ENCODE measurements at regions not wholly inside any gene's neighbourhood (a gene's known extent, or its start where the extent isn't known, plus 50 kb on each side); places are given as distances from the start of the nearest gene placed in this dataset.
"Not testable (repeated sequence)": the region's sequence is repeated elsewhere in the genome, so short reads cannot be mapped to it uniquely, and the experiment has no call there.

DNA sequence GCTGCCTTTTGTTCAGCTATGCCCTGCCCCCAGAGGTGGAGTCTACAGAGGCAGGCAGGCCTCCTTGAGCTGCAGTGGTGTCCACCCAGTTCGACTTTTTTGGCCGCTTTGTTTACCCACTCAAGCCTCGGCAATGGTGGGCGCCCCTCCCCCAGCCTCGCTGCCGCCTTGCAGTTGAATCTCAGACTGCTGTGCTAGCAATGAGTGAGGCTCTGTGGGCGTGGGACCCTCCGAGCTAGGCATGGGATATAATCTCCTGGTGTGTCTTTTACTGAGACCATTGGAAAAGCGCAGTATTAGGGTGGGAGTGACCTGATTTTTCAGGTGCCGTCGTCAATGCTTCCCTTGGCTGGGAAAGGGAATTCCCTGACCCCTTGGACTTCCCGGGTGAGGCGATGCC lies 279.3 kb downstream of the PTH2R start:
- DNase-seq (ENCODE audit: low read depth in 4 of 4, low spot score in 1 of 4): not testable (repeated sequence)

DNA sequence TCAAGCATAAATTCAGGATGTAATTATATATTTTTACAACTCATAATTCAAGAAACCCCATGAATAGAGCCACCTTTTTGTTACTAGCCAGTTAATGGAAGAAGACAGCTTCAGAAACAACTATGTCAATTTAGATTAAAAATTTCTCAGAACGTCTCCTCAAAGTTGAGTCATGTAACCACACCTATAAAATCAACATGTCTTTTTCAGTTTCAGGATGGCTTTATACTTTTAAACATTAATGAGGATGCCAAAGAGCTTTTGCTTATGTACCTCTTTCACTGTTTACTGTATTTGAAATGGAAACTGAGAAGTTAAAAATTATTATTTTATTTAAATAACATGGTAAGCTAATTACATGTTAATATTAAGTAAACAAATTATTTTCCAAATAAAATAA lies 280.1 kb downstream of the PTH2R start:
- DNase-seq (ENCODE audit: low read depth in 4 of 4, low spot score in 1 of 4): no peak

DNA sequence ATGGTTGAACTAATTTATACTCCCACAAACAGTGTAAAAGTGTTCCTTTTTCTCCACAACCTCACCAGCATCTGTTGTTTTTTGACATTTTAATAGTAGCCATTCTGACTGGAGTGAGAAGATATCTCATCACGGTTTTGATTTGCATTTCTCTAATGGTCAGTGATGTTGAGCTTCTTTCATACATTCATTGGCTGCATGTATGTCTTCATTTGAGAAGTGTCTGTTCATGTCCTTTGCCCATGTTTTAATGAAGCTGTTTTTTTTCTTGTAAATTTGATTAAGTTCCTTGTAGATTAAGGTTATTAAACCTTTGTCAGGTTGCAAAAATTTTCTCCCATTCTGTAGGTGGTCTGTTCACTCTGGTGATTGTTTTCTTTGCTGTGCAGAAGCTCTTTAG lies 281.1 kb downstream of the PTH2R start:
- not testable (repeated sequence) for DNase-seq (ENCODE audit: low read depth in 4 of 4, low spot score in 1 of 4)

DNA sequence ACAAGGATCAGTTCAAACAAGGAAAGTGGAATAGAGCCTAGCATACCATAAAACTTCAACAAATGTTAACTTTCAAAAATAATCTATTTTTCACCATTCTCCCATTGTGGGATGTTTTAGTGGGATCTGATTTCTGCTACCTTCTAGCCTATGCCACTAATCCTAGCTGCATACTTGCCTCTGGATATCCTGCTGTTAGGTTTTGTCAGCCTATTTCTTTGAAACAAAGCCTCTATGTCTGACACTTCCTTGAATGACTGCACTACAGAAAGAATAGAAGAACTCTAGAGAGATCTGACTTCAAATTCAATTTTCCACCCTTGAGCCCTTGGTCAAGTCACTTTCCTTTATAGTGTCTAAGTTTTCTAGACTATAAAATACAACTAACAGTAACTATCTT lies 291.5 kb downstream of the PTH2R start:
- no peak for DNase-seq (ENCODE audit: low read depth in 4 of 4, low spot score in 1 of 4)

DNA sequence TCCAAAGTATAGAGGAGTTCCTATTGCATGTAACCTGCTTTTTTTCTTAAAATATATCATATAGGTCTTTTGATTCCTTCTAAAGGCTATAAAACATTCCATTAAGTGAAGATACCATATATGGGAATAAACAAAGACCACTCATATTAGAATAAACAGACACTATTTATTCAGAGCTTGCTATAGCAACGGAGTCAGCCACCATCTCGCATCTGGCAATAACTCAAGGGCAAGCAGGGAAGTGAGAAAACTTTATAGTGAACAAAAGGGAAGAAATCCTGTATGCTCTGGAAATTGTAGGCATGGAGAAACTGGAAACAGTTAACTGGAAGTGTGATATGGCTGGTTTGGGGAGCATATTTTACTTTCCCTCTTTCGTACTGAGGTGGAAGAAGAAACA lies 301.9 kb downstream of the PTH2R start:
- DNase-seq (ENCODE audit: low read depth in 4 of 4, low spot score in 1 of 4): no peak

DNA sequence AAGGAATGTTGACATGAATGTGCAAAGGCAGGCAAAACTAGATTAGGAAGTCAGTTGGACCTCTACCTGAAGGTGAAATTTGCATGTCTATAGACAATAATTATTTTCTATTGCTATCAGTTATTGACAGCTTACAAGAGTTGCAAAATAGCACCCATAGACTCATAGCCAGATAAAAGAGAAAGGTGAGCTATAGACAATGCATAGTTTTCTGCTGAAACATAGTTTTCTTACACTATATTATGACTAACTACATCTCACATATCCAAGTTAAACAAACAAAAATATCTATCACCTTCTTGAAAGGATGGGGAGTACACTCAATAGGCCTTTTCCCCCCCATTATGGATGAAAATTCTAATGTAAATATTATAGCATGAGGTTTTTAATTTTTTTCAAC lies 305.0 kb downstream of the PTH2R start:
- DNase-seq (ENCODE audit: low read depth in 4 of 4, low spot score in 1 of 4): no peak

DNA sequence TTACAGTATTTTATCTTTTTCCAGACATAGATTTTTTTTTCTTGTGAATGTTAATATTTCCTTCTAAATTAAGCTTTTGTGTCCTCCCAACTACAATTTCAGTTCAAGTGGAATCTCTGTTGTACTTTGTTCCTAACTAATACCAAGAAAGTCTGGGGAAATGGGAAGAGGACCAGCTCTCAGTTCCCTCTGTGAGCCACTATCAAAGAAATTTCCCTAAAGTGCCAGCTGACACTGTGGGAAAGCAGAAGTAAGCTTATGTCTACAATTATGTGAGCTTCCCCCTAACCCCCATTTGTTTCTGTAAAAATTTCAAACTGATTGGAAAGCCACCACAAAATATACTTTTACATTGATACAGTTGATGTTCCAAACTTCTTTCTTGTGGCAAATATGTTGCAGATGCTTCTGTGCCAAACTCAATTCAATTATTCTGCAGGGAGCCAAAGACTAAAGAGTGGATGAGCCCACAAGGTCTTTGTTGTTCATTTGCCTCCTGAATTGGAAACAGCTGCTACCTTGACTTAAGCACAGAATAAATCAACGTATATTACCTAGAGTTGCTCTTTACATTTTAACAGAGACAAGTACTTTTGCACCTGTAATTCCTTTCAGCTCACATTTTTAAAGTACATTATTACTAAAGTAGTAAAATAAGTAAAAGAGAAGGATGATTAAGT lies 306.6 kb downstream of the PTH2R start:
- no peak for DNase-seq (ENCODE audit: low read depth in 4 of 4, low spot score in 1 of 4)

DNA sequence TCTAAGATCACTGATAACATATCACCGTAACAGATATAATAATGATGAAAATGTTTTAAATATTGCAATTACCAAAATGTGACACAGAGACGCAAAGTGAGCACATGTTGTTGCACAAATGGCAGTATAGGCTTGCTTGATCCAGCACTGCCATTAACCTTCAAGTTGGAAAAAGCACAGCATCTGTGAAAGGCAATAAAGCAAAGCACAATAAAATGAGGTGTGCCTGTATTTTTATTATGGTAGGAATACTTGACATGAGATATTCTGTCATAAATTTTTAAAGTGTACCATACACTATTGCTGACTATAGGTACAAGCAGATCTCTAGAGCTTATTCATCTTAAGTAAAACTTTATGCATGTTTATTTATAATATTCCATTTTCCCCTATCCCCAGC lies 312.2 kb downstream of the PTH2R start:
- DNase-seq (ENCODE audit: low read depth in 4 of 4, low spot score in 1 of 4): no peak

DNA sequence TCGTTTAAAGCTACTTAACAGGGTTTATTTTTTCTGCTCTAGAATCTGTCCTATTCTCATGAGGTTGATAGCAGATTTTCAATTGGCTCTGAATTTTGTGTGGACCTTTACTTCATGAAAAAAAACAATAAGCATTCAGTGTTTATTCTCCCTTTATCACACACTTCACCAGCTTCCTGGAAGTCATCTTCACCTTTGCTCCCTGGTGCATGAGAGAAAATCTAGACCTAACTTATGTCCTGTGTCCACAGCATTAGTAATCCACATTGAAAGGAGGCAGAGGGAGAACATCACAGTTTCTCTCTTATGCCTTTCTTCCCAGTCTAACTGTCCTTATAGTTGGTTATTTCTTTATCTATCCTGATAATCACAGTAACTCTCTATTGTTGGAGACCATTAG lies 316.1 kb downstream of the PTH2R start:
- no peak for DNase-seq (ENCODE audit: low read depth in 4 of 4, low spot score in 1 of 4)

DNA sequence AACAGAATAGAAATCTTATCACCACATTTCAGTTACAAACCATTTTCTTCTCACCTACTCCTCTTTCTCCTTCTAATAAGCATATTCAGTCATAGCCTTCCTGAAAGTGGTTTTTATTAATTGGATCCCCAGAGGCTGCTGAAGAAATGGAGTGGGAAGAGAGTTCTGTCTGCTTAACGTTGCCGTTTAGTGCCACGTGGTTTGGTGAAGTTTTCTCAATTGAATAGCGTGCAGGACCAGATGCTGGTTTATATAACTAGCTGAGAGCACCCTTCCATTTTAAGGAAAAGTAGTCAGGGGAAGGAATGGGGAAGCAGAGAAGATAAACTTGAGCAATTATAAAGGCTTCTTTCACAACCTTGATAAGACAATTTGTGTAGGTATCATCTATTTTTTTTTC lies 318.7 kb downstream of the PTH2R start:
- DNase-seq (ENCODE audit: low read depth in 4 of 4, low spot score in 1 of 4): no peak

DNA sequence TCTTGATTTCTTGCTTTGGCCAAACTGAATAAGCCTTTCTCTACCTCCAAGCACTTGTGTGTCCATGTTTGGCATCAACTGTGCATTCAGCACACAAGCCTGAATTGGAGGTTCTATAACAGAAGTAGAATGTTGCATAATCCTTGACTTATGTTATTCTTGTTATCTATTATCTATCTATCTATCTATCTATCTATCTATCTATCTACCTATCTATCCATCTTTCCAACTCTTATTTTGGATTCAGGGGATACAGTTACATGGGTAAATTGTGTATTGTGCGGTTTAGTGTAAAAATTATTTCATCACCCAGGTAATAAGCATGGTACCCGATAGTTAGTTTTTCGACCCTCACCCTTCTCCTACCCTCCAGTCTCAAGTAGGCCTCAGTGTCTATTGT lies 319.6 kb downstream of the PTH2R start:
- DNase-seq (ENCODE audit: low read depth in 4 of 4, low spot score in 1 of 4): no peak

DNA sequence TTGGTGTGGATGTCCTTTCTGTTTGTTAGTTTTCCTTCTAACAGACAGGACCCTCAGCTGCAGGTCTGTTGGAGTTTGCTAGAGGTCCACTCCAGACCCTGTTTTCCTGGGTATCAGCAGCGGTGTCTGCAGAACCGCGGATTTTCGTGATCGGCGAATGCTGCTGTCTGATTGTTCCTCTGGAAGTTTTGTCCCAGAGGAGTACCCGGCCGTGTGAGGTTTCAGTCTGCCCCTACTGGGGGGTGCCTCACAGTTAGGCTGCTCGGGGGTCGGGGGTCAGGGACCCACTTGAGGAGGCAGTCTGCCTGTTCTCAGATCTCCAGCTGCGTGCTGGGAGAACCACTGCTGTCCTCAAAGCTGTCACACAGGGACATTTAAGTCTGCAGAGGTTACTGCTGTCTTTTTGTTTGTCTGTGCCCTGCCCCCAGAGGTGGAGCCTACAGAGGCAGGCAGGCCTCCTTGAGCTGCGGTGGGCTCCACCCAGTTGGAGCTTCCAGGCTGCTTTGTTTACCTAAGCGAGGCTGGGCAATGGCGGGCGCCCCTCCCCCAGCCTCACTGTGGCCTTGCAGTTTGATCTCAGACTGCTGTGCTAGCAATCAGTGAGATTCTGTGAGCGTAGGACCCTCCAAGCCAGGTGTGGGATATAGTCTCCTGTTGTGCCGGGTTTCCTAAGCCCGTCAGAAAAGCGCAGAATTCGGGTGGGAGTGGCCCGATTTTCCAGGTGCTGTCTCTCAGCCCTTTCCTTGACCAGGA lies 345.2 kb downstream of the PTH2R start:
- not testable (repeated sequence) for DNase-seq (ENCODE audit: low read depth in 4 of 4, low spot score in 1 of 4)

DNA sequence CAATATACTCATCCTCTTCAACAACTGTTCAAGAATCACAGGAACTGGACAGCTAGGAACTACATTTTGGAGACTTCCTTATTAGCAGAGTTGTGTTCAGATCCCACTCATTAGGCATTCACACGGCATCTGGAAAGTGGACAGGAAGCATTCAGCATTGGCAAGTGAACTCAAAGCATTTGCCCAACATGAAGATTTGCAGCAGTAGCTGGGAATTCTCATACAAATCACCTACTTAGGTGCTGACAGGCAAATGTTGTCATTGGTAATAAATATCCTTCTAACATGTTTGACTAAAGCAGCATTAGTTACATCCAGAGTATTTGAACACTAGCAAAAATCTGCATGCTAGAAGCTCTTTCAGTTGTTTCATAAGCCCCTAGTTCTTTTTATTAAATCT lies 350.8 kb downstream of the PTH2R start:
- no peak for DNase-seq (ENCODE audit: low read depth in 4 of 4, low spot score in 1 of 4)

DNA sequence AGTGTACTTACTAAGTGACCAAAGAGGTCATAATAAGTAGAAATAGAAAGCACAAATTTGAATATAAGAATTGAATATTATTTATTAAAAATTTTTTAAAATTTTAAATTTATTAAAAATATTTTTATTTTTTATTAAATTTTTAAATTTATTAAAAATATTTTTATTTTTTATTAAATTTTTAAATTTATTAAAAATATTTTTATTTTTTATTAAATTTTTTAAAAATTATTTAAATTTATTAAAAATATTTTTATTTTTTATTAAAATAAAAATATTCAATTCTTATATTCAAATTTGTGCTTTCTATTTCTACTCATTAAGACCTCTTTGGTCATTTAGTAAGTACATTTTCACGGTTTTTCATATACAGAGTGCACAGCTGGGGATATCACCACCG lies 366.5 kb downstream of the PTH2R start:
- DNase-seq (ENCODE audit: low read depth in 4 of 4, low spot score in 1 of 4): not testable (repeated sequence)

DNA sequence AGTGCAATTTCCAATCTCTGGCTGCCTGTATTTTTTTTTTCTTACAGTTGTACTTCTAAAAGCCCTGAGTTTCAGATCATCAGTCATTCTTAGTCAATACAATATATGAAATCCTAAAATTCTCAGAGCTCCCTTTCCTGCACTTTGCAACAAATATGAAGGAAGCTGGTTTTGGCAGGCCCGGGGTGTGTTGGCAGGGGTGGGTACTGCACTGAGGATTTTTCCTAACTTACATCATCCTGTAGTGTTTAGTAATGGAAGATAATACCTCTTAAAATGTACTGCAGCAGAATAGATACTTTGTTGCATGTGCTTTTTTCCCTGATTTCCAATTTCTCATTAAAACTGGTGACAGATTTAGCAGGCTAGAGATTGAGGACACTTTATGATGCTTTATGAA lies 374.6 kb downstream of the PTH2R start:
- DNase-seq (ENCODE audit: low read depth in 4 of 4, low spot score in 1 of 4): no peak

DNA sequence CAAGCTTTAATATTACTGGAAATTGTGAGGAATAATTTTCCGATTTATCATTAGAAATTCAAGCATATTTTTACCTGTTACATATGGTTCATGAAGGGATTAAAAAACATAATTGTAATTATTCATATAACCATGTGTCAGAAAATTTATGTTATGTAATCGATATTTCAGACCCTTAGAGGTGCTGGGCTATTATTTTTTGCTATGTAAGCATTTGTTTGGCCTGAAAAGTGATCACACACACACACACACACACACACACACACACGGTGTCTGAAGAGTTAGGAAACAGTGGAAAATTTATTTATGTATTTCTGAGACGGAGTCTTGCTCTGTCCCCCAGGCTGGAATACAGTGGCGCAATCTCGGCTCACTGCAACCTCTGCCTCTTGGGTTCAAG lies 375.5 kb downstream of the PTH2R start:
- no peak for DNase-seq (ENCODE audit: low read depth in 4 of 4, low spot score in 1 of 4)

DNA sequence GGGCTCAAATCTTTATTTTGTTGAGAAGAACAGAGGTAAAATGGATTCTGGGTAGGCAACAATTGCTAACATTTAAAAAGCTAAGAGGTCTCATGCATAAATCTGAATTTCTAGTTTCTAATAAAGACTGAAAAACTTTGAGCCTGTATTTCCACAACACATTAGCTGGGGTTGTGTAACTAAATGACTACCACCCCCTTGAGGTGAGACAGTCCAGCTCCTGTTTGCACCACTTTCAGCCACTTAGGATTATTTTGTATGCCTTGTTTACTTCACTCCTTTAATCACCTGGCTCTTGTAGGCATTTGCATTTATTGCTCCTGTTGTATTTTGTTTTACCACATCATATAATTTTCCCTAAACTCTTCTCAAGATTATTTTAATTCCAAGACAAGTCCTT lies 376.6 kb downstream of the PTH2R start:
- no peak for DNase-seq (ENCODE audit: low read depth in 4 of 4, low spot score in 1 of 4)

DNA sequence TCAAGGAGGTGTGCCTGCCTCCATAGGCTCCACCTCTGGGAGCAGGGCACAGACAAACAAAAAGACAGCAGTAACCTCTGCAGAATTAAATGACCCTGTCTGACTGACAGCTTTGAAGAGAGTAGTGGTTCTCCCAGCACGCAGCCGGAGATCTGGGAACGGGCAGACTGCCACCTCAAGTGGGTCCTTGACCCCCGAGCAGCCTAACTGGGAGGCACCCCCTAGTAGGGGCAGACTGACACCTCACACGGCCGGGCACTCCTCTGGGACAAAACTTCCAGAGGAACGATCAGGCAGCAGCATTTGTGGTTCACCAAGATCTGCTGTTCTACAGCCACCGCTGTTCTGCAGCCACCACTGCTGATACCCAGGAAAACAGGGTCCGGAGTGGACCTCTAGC lies 378.2 kb downstream of the PTH2R start:
- DNase-seq (ENCODE audit: low read depth in 4 of 4, low spot score in 1 of 4): not testable (repeated sequence)

DNA sequence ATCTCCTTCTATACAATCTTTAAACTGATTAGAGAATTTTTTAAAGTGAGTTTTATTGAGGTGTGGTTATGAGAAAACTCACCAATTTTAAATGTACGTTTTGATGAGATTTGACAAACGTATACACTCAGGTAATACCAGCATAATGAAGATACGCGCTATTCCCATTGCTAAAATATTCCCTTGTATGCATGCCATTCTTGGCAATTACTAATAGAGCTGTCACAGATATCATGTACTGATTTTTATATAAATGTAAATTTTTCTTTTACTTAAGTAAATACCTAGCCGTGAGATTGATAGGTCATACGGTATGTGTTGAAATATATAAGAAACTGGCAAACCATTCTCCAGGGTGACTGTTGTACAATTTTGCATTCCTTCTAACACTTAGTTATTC lies 384.7 kb downstream of the PTH2R start:
- DNase-seq (ENCODE audit: low read depth in 4 of 4, low spot score in 1 of 4): no peak

DNA sequence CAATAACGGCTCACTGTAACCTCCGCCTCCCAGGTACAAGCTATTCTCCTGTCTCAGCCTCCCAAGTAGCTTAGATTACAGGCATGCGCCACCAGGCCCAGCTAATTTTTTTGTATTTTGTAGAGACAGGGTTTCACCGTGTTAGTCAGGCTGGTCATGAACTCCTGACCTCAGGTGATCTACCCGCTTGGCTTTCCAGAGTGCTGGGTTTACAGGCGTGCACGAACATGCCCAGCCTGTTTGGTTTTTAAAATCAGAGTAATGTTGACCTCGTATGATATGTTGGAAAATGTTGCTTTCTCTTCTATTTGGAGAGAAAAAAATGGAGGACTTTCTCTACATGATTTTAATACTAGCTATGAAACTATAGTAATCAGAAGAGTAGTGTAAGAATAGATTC lies 386.2 kb downstream of the PTH2R start:
- DNase-seq (ENCODE audit: low read depth in 4 of 4, low spot score in 1 of 4): no peak

DNA sequence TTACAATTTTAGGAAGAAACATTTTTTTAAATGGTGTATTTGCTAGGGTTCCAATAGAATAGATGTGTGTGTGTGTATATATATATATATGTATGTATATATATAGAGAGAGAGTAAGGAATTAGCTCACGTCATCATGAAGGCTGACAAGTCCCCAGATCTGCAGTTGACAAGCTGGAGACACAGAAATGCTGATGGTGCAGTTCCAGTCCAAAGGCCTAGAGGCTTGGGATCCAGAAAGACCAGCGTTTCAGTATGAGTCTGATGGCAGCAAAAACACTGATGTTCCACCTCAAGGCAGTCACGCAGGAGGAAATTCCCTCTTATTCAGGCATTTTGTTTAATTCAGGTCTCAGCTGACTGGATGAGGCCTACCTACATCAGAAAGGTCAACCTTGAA lies 386.8 kb downstream of the PTH2R start:
- DNase-seq (ENCODE audit: low read depth in 4 of 4, low spot score in 1 of 4): no peak

DNA sequence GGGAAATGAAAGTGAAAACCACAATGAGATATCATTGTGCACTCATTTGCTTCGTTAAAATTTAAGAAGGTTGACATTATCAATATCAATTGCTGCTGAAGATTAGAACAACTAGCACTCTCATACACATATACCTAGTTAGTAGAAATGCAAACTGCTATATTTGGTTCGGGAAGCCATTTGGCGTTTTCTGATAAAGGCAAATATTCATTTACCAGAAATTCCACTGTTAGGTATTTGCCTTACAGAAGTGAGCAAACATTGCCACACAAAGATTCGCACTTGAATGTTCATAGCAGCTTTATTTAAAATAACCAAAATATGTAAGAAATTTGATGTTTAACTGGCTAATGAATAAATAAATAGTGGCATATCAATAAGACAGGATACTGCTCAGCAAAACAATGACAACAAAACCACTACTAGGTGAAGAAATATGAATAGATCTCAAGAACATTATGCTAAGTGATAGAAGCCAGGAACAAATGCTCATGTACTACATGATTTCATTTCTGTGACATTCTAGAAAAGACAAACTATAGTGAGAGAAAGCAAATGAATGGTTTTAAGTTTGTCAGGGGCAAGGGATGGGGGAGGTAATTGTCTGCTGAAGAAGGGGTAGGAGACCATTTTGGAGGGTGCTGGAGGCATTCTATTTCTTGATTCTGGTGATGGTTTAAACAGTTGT lies 387.8 kb downstream of the PTH2R start:
- no peak for DNase-seq (ENCODE audit: low read depth in 4 of 4, low spot score in 1 of 4)

Measured in stimulated activated CD4-positive, alpha-beta T cell treated with anti-CD3 and anti-CD28 coated beads, Interleukin-1b, Interleukin-23, amount 100 ng/mL, for 24 hours (primary cell).